ENCODE measurements at regions not wholly inside any gene's neighbourhood (a gene's known extent, or its start where the extent isn't known, plus 50 kb on each side); places are given as distances from the start of the nearest gene placed in this dataset.

DNA sequence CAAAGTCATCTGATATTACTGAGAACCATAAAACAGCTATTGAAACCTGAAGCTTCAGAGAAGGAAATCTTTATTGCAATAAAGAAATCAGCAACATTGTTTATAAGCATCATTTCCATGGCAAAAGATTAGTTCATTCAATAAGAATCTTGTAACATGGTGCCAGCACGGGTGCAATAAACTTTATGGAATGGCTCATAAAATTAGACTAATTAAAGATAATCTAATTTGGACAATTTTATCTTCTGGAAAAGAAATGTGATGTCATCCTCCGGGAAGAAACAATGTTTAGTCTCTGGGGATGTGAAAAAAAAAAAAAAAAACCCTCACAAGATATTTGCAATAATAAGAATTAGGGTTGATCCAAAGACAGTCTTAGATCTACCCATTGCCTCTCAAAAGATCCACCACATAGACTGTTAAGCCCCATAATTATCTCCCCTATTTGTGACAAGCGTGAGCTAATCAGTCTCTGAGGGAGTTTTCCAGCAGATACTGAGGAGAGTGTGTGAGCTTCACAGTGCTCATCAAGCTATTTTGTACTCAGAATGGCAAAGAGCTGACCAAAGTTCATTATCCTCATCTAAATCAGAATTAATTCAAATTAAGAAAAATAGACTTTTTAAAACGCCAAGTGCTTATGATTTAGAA lies 297.0 kb upstream of the EDNRB start:
- TF ChIP-seq EZH2 (IDR thresholded peaks at IDR 0.05; ENCODE audit: insufficient read depth, poor library complexity, severe bottlenecking) = no peak
- no peak for TF ChIP-seq EZH2phosphoT487 (IDR thresholded peaks at IDR 0.05; ENCODE audit: insufficient read depth, low read depth)

All from GM23248 (cell line).